SK-N-SH (cell line): ENCODE measurements at regions not wholly inside any gene's neighbourhood (a gene's known extent, or its start where the extent isn't known, plus 50 kb on each side); places are given as distances from the start of the nearest gene placed in this dataset.

Source experiments
- CHD2 ChIP-seq: fragments of 150-350 bp; IDR thresholded peaks from 2 replicates; pipeline ENCODE4 v1.6.1; 2018; ENCODE audit warnings: low read length; ENCODE audit not compliant: partially characterized antibody
- CTCF ChIP-seq: fragments of 200-600 bp; sonication (generic); IDR thresholded peaks from 2 replicates; pipeline ENCODE4 v1.6.1; 2017; ENCODE audit warnings: antibody characterized with exemption, mild to moderate bottlenecking, moderate library complexity
- GABPA ChIP-seq: IDR thresholded peaks from 2 replicates; pipeline ENCODE4 v1.4.0; 2012; ENCODE audit warnings: low read depth, mild to moderate bottlenecking
- MAX ChIP-seq: IDR thresholded peaks from 2 replicates; pipeline ENCODE4 v1.4.0; 2012; ENCODE audit warnings: low read depth
- MEF2A ChIP-seq: IDR thresholded peaks from 2 replicates; pipeline ENCODE4 v1.4.0; 2012; ENCODE audit warnings: low read depth, borderline replicate concordance
- POLR2AphosphoS5 ChIP-seq: IDR thresholded peaks from 2 replicates; pipeline ENCODE4 v1.6.1; 2012; ENCODE audit warnings: low read depth, low read length
- SMC3 ChIP-seq: IDR thresholded peaks from 2 replicates; pipeline ENCODE4 v1.6.1; 2012; ENCODE audit warnings: low read depth, low read length, improper control_type of control experiment
- TAF1 ChIP-seq: IDR thresholded peaks from 2 replicates; pipeline ENCODE4 v1.6.1; 2012; ENCODE audit warnings: low read depth, mild to moderate bottlenecking, low read length, moderate library complexity, borderline replicate concordance
- USF1 ChIP-seq: IDR thresholded peaks from 2 replicates; pipeline ENCODE4 v1.4.0; 2012; ENCODE audit warnings: low read depth, borderline replicate concordance

GRCh38 chr7:25835197-25835596 is 316.8 kb upstream of the NFE2L3 start:
- TF ChIP-seq CHD2 (no peak), CTCF (no peak), MEF2A (no peak), MAX (no peak), TAF1 (no peak), USF1 (no peak), POLR2AphosphoS5 (no peak), GABPA (no peak), SMC3 (no peak)
